ENCODE measurements at regions not wholly inside any gene's neighbourhood (a gene's known extent, or its start where the extent isn't known, plus 50 kb on each side); places are given as distances from the start of the nearest gene placed in this dataset.

- Histone ChIP-seq H3K27ac (no peak overlapping the region), H3K4me1 (no peaks in the 10 kb centered on the region), H3K27me3 (no peaks in the 10 kb centered on the region), H3K36me3 (no peaks in the 10 kb centered on the region), H3K4me3 (no peak overlapping the region), H3K9me3 (no peaks in the 10 kb centered on the region)
- no peak for DNase-seq (ENCODE audit: extremely low spot score in 2 of 2)
- TF ChIP-seq POLR2A (IDR thresholded peaks at IDR 0.05), result no peak
- no peak for TF ChIP-seq POLR2AphosphoS5 (IDR thresholded peaks at IDR 0.05; ENCODE audit: insufficient read depth in 1 of 2, low read depth in 1 of 2)
- TF ChIP-seq CTCF (IDR thresholded peaks at IDR 0.05), result no peak
- intact Hi-C loops (cut with DNase I), result no loop called here
Measured at GRCh38 chr20:12152996-12153395, 235.3 kb downstream of the BTBD3 start.

GRCh38 chr20:12153628-12154027 lies 235.9 kb downstream of the BTBD3 start:
- no peaks in the 10 kb centered on the region for H3K36me3 ChIP-seq
- H3K27ac ChIP-seq, result no peak overlapping the region
- TF ChIP-seq POLR2AphosphoS5 (IDR thresholded peaks at IDR 0.05; ENCODE audit: insufficient read depth in 1 of 2, low read depth in 1 of 2) (no peak), POLR2A (IDR thresholded peaks at IDR 0.05) (no peak), CTCF (IDR thresholded peaks at IDR 0.05) (no peak)
- DNase-seq (ENCODE audit: extremely low spot score in 2 of 2), result no peak
- H3K27me3 ChIP-seq, result no peaks in the 10 kb centered on the region
- H3K4me3 ChIP-seq, result no peak overlapping the region
- intact Hi-C loops (cut with DNase I), result no loop called here
- H3K9me3 ChIP-seq, result no peaks in the 10 kb centered on the region
- no peaks in the 10 kb centered on the region for H3K4me1 ChIP-seq

GRCh38 chr20:12156252-12156651 lies 238.6 kb downstream of the BTBD3 start:
- no peak for TF ChIP-seq CTCF (IDR thresholded peaks at IDR 0.05)
- no peak for TF ChIP-seq POLR2A (IDR thresholded peaks at IDR 0.05)
- TF ChIP-seq POLR2AphosphoS5 (IDR thresholded peaks at IDR 0.05; ENCODE audit: insufficient read depth in 1 of 2, low read depth in 1 of 2), result no peak
- Histone ChIP-seq H3K27ac (no peak overlapping the region), H3K4me1 (no peaks in the 10 kb centered on the region), H3K4me3 (no peak overlapping the region), H3K27me3 (no peaks in the 10 kb centered on the region), H3K9me3 (no peaks in the 10 kb centered on the region), H3K36me3 (no peaks in the 10 kb centered on the region)
- DNase-seq (ENCODE audit: extremely low spot score in 2 of 2), result no peak
- intact Hi-C loops (cut with DNase I), result no loop called here

- intact Hi-C loops (cut with DNase I), result no loop called here
- no peak overlapping the region for H3K4me3 ChIP-seq
- no peaks in the 10 kb centered on the region for H3K27me3 ChIP-seq
- TF ChIP-seq POLR2AphosphoS5 (IDR thresholded peaks at IDR 0.05; ENCODE audit: insufficient read depth in 1 of 2, low read depth in 1 of 2) (no peak), POLR2A (IDR thresholded peaks at IDR 0.05) (no peak), CTCF (IDR thresholded peaks at IDR 0.05) (no peak)
- DNase-seq (ENCODE audit: extremely low spot score in 2 of 2), result no peak
- no peak overlapping the region for H3K27ac ChIP-seq
- no peaks in the 10 kb centered on the region for H3K9me3 ChIP-seq
- no peaks in the 10 kb centered on the region for H3K4me1 ChIP-seq
- H3K36me3 ChIP-seq, result no peaks in the 10 kb centered on the region
Measured at GRCh38 chr20:12159261-12159660, 241.6 kb downstream of the BTBD3 start.

GRCh38 chr20:12161734-12162133 lies 244.0 kb downstream of the BTBD3 start:
- Histone ChIP-seq H3K27me3 (no peaks in the 10 kb centered on the region), H3K9me3 (no peaks in the 10 kb centered on the region), H3K36me3 (no peaks in the 10 kb centered on the region), H3K4me1 (no peaks in the 10 kb centered on the region), H3K4me3 (no peak overlapping the region), H3K27ac (no peak overlapping the region)
- no peak for DNase-seq (ENCODE audit: extremely low spot score in 2 of 2)
- intact Hi-C loops (cut with DNase I), result no loop called here
- TF ChIP-seq POLR2A (IDR thresholded peaks at IDR 0.05) (no peak), CTCF (IDR thresholded peaks at IDR 0.05) (no peak), POLR2AphosphoS5 (IDR thresholded peaks at IDR 0.05; ENCODE audit: insufficient read depth in 1 of 2, low read depth in 1 of 2) (no peak)

All from vagina (tissue), 2 donors.